GM23338 (cell line): ENCODE measurements at regions not wholly inside any gene's neighbourhood (a gene's known extent, or its start where the extent isn't known, plus 50 kb on each side); places are given as distances from the start of the nearest gene placed in this dataset.

ENCODE experiments used
- CREB1 ChIP-seq: fragments of 250-450 bp; sonication (Bioruptor Pico); IDR thresholded peaks from 2 replicates; pipeline ENCODE4 v1.5.0; 2020; ENCODE audit warnings: low read depth, mild to moderate bottlenecking, moderate library complexity
- EZH2 ChIP-seq: fragments of 200-600 bp; sonication (generic); IDR thresholded peaks from one replicate; pipeline ENCODE4 v1.8.0; 2017; ENCODE audit warnings: antibody characterized with exemption, mild to moderate bottlenecking, low read depth; ENCODE audit not compliant: unreplicated experiment
- EZH2phosphoT487 ChIP-seq: fragments of 200-600 bp; sonication (generic); IDR thresholded peaks from one replicate; pipeline ENCODE4 v1.8.1; 2018; ENCODE audit warnings: antibody characterized with exemption; ENCODE audit not compliant: unreplicated experiment
- JUNB ChIP-seq: IDR thresholded peaks from one replicate; pipeline ENCODE4 v1.6.1; 2016; ENCODE audit warnings: antibody characterized with exemption; ENCODE audit not compliant: unreplicated experiment
- NANOG ChIP-seq: IDR thresholded peaks from 2 replicates; pipeline ENCODE4 v1.6.1; 2016; ENCODE audit warnings: antibody characterized with exemption, borderline replicate concordance
- POLR2AphosphoS5 ChIP-seq: IDR thresholded peaks from 2 replicates; pipeline ENCODE4 v1.6.1; 2016; ENCODE audit warnings: antibody characterized with exemption, low read depth
- STAT1 ChIP-seq: IDR thresholded peaks from one replicate; pipeline ENCODE4 v1.6.1; 2016; ENCODE audit warnings: antibody characterized with exemption; ENCODE audit not compliant: unreplicated experiment
- ZNF114 ChIP-seq: fragments of 250-450 bp; sonication (Bioruptor Pico); IDR thresholded peaks from 2 replicates; pipeline ENCODE4 v1.5.0; 2020; ENCODE audit warnings: mild to moderate bottlenecking, moderate library complexity
- ZNF331 ChIP-seq: fragments of 250-450 bp; sonication (Bioruptor Pico); IDR thresholded peaks from 2 replicates; pipeline ENCODE4 v1.5.0; 2020; ENCODE audit warnings: low read depth, mild to moderate bottlenecking, moderate library complexity
- TF ChIP-seq, protein P1 (sequence below), 2 experiments: fragments of 200-600 bp in 1 of 2; sonication (generic) in 1 of 2; conservative IDR thresholded peaks; 2 replicates each; pipeline versions ENCODE4 v1.5.1 to v1.6.1; 2016 to 2017; ENCODE audit warnings: antibody characterized with exemption in 2 of 2, low read depth in 2 of 2, mild to moderate bottlenecking in 2 of 2, moderate library complexity in 1 of 2
- TF ChIP-seq, protein P2 (sequence below): IDR thresholded peaks from 2 replicates; pipeline ENCODE4 v1.6.1; 2016; ENCODE audit warnings: antibody characterized with exemption
- TF ChIP-seq, protein P3 (sequence below): IDR thresholded peaks from one replicate; pipeline ENCODE4 v1.6.1; 2018; ENCODE audit warnings: antibody characterized with exemption; ENCODE audit not compliant: unreplicated experiment
- TF ChIP-seq, protein P4 (sequence below): fragments of 250-450 bp; sonication (Bioruptor Pico); IDR thresholded peaks from 2 replicates; pipeline ENCODE4 v1.5.0; 2020; ENCODE audit warnings: mild to moderate bottlenecking, moderate library complexity

DNA sequence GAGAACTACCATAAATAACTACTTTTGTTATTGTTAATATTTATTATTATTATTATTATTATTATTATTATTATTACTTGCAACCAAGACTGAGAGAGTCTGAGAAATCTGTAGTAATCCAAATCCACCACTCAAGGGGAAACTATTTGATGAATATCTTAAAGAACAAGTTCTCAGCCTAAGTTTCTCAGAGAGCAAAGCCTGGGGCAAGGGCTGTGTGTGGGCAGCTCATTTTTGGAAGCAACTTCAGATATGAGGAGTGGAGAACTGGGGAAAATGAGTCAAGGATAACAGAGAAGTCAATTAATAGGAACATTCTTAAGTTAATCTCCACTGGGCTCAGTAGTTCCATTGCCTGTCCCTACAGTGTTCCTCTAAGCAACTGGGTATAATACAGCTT lies 57.1 kb upstream of the KCNJ16 start:
- TF ChIP-seq, protein P1, sequence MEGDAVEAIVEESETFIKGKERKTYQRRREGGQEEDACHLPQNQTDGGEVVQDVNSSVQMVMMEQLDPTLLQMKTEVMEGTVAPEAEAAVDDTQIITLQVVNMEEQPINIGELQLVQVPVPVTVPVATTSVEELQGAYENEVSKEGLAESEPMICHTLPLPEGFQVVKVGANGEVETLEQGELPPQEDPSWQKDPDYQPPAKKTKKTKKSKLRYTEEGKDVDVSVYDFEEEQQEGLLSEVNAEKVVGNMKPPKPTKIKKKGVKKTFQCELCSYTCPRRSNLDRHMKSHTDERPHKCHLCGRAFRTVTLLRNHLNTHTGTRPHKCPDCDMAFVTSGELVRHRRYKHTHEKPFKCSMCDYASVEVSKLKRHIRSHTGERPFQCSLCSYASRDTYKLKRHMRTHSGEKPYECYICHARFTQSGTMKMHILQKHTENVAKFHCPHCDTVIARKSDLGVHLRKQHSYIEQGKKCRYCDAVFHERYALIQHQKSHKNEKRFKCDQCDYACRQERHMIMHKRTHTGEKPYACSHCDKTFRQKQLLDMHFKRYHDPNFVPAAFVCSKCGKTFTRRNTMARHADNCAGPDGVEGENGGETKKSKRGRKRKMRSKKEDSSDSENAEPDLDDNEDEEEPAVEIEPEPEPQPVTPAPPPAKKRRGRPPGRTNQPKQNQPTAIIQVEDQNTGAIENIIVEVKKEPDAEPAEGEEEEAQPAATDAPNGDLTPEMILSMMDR (conservative IDR thresholded peaks at IDR 0.05; ENCODE audit: low read depth in 2 of 2): no peak
- no peak for TF ChIP-seq EZH2phosphoT487
- no peak for TF ChIP-seq EZH2
- no peak for TF ChIP-seq ZNF114
- no peak for TF ChIP-seq CREB1 (CRISPR knock-in tag)
- no peak for TF ChIP-seq POLR2AphosphoS5
- TF ChIP-seq, protein P2, sequence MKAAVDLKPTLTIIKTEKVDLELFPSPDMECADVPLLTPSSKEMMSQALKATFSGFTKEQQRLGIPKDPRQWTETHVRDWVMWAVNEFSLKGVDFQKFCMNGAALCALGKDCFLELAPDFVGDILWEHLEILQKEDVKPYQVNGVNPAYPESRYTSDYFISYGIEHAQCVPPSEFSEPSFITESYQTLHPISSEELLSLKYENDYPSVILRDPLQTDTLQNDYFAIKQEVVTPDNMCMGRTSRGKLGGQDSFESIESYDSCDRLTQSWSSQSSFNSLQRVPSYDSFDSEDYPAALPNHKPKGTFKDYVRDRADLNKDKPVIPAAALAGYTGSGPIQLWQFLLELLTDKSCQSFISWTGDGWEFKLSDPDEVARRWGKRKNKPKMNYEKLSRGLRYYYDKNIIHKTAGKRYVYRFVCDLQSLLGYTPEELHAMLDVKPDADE: no peak
- no peak for TF ChIP-seq NANOG
- no peak for TF ChIP-seq STAT1
- TF ChIP-seq, protein P3, sequence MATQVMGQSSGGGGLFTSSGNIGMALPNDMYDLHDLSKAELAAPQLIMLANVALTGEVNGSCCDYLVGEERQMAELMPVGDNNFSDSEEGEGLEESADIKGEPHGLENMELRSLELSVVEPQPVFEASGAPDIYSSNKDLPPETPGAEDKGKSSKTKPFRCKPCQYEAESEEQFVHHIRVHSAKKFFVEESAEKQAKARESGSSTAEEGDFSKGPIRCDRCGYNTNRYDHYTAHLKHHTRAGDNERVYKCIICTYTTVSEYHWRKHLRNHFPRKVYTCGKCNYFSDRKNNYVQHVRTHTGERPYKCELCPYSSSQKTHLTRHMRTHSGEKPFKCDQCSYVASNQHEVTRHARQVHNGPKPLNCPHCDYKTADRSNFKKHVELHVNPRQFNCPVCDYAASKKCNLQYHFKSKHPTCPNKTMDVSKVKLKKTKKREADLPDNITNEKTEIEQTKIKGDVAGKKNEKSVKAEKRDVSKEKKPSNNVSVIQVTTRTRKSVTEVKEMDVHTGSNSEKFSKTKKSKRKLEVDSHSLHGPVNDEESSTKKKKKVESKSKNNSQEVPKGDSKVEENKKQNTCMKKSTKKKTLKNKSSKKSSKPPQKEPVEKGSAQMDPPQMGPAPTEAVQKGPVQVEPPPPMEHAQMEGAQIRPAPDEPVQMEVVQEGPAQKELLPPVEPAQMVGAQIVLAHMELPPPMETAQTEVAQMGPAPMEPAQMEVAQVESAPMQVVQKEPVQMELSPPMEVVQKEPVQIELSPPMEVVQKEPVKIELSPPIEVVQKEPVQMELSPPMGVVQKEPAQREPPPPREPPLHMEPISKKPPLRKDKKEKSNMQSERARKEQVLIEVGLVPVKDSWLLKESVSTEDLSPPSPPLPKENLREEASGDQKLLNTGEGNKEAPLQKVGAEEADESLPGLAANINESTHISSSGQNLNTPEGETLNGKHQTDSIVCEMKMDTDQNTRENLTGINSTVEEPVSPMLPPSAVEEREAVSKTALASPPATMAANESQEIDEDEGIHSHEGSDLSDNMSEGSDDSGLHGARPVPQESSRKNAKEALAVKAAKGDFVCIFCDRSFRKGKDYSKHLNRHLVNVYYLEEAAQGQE: no peak
- no peak for TF ChIP-seq JUNB
- TF ChIP-seq ZNF331 (CRISPR knock-in tag): no peak
- TF ChIP-seq, protein P4, sequence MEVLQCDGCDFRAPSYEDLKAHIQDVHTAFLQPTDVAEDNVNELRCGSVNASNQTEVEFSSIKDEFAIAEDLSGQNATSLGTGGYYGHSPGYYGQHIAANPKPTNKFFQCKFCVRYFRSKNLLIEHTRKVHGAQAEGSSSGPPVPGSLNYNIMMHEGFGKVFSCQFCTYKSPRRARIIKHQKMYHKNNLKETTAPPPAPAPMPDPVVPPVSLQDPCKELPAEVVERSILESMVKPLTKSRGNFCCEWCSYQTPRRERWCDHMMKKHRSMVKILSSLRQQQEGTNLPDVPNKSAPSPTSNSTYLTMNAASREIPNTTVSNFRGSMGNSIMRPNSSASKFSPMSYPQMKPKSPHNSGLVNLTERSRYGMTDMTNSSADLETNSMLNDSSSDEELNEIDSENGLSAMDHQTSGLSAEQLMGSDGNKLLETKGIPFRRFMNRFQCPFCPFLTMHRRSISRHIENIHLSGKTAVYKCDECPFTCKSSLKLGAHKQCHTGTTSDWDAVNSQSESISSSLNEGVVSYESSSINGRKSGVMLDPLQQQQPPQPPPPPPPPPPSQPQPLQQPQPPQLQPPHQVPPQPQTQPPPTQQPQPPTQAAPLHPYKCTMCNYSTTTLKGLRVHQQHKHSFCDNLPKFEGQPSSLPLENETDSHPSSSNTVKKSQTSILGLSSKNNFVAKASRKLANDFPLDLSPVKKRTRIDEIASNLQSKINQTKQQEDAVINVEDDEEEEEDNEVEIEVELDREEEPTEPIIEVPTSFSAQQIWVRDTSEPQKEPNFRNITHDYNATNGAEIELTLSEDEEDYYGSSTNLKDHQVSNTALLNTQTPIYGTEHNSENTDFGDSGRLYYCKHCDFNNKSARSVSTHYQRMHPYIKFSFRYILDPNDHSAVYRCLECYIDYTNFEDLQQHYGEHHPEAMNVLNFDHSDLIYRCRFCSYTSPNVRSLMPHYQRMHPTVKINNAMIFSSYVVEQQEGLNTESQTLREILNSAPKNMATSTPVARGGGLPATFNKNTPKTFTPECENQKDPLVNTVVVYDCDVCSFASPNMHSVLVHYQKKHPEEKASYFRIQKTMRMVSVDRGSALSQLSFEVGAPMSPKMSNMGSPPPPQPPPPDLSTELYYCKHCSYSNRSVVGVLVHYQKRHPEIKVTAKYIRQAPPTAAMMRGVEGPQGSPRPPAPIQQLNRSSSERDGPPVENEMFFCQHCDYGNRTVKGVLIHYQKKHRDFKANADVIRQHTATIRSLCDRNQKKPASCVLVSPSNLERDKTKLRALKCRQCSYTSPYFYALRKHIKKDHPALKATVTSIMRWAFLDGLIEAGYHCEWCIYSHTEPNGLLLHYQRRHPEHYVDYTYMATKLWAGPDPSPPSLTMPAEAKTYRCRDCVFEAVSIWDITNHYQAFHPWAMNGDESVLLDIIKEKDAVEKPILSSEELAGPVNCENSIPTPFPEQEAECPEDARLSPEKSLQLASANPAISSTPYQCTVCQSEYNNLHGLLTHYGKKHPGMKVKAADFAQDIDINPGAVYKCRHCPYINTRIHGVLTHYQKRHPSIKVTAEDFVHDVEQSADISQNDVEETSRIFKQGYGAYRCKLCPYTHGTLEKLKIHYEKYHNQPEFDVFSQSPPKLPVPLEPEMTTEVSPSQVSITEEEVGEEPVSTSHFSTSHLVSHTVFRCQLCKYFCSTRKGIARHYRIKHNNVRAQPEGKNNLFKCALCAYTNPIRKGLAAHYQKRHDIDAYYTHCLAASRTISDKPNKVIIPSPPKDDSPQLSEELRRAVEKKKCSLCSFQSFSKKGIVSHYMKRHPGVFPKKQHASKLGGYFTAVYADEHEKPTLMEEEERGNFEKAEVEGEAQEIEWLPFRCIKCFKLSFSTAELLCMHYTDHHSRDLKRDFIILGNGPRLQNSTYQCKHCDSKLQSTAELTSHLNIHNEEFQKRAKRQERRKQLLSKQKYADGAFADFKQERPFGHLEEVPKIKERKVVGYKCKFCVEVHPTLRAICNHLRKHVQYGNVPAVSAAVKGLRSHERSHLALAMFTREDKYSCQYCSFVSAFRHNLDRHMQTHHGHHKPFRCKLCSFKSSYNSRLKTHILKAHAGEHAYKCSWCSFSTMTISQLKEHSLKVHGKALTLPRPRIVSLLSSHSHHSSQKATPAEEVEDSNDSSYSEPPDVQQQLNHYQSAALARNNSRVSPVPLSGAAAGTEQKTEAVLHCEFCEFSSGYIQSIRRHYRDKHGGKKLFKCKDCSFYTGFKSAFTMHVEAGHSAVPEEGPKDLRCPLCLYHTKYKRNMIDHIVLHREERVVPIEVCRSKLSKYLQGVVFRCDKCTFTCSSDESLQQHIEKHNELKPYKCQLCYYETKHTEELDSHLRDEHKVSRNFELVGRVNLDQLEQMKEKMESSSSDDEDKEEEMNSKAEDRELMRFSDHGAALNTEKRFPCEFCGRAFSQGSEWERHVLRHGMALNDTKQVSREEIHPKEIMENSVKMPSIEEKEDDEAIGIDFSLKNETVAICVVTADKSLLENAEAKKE: no peak
